CMK (cell line): ENCODE measurements at regions not wholly inside any gene's neighbourhood (a gene's known extent, or its start where the extent isn't known, plus 50 kb on each side); places are given as distances from the start of the nearest gene placed in this dataset.
"Not testable (repeated sequence)": the region's sequence is repeated elsewhere in the genome, so short reads cannot be mapped to it uniquely, and the experiment has no call there.

ENCODE experiments used
- DNase-seq: peaks from one replicate; pipeline ENCODE4 v3.0.0-alpha.2; 2010; ENCODE audit warnings: low read depth

DNA sequence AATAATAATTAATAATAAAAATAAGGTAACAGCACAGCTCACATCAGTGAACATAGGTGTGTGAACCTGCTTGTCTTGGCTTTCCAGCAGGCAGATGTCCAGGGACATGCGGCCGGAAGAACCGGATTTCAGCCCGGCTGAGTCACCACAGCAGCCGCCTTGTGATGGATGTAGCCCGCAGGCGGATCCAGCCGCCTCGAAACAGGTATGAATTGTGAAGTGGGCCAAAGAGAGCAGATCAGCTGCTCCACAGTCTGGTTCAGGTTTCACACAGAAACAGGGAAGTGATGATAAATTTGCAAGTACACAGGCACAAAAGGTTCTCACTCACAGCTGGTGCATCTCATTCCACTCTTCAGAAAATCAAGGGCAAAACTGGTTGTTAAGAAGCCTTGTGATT lies 55.1 kb downstream of the ID4 start:
- DNase-seq: no peak

DNA sequence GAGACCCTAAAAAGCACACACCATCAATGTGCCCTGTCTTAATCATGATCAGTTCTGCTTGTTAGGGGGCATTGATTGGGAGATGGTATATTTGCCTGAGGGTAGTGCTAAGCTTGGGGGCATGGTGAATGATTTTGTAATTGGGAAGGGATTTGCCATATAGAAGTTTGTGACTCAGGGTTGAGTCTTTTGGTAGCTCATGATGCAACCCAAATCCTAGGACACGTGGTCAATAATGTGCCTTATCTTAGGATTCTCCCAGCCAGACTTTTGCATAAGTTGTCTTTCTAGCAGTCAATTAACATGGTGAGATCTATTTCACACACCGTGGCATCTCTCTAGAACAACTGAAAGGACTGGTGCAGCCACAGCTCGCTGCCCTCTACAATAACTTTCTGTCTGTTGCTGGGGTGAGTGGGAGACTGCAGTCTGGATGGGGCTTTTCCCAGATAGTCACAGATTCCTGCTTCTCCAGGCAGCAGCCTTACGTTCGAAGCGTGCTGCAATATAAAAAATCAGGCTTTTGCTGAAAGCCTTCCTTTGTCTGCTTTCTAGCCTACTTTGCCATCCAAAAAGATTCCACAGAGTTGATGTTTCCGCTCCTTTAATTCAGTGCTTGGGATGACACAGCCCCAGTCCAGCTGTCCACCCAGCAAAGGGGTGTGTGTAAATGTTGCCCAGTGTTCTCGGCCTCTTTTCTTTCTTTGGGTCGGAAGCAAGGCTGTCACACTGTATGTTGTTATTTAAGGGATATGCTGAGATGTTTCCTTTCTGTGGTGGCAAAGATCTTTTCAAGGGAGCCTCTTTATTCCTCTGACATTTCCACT lies 58.9 kb downstream of the ID4 start:
- no peak for DNase-seq

GRCh38 chr6:19896693-19897010 lies 59.5 kb downstream of the ID4 start:
- no peak for DNase-seq

GRCh38 chr6:19898141-19898740 lies 61.1 kb downstream of the ID4 start:
- no peak for DNase-seq

GRCh38 chr6:19902201-19902600 lies 65.0 kb downstream of the ID4 start:
- DNase-seq: no peak

GRCh38 chr6:19904408-19904807 lies 67.2 kb downstream of the ID4 start:
- not testable (repeated sequence) for DNase-seq

- no peak for DNase-seq
Measured at GRCh38 chr6:19905584-19905983, 68.4 kb downstream of the ID4 start.

DNA sequence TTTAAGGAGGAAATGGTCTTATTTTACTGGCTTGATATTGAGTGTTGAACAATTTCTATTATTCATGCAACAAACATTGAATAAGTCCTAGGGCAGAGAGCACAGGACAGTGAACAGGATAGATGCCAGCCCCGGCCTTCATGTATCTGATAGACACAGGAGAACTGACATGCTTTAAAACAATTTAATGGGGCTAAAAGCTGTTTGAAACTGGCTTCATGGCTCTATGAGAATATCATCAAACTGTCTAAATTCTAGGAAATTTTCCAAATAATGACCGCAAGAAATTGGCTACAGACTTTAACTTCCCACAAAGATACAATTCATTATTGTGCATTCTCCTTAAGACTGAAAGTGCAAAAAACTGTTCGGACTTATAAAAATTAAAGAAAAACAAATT lies 69.0 kb downstream of the ID4 start:
- no peak for DNase-seq

DNA sequence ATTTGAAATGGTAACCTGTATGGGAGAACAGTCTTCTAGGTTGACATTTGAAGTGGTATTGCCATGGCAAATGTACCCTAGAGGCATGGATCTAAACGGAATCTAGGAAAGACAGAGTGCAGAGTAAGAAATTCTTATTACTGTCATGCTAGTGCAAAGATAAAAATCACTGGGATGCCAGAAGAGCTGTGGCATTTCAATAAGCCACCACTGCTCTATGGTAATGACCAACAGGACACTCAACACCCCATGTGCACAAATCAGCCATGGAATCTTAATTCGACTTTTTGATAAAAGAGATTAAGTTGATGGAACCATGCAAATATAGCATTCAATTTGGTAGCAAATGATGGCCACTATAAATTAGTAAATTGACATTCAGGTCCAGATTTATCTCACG lies 74.1 kb downstream of the ID4 start:
- DNase-seq: no peak

DNA sequence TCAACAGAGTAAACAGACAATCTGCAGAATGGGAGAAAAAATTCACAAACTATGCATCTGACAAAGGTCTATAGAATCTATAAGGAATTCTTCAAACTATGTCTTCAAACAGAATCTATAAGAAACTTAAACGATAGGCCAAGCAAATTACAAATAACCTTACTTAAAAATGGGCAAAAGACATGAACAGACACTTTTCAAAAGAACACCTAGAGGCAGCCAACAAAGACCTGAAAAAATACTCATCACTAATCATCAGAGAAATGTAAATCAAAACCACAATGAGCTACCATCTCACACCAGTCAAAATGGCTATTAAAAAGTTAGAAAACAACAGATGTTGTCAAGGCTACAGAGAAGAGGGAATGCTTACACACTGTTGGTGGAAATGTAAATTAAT lies 81.3 kb downstream of the ID4 start:
- no peak for DNase-seq

- no peak for DNase-seq
Measured at GRCh38 chr6:19921786-19922185, 84.6 kb downstream of the ID4 start.

- DNase-seq: no peak
Measured at GRCh38 chr6:19925533-19925932, 88.4 kb downstream of the ID4 start.

- DNase-seq: no peak
Measured at GRCh38 chr6:19928461-19928860, 91.3 kb downstream of the ID4 start.

DNA sequence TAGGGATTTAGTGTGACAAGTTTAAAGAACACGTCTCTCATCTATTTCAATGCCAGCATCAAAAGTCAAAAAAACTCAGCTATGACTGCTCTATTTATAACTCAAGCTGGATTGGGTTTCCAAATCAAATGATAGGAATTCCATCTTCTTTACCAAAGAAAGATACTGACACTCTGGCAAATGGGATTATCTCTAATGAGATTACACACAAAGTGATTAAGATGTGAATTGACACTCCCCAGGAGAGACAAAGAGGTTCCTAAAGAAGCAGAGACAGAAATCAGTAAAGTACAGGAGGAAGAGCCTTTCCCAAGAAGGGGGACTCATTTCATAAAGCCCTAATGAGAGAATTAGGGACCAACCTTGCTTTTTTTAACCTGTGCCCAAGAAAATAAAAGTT lies 92.1 kb downstream of the ID4 start:
- DNase-seq: no peak

DNA sequence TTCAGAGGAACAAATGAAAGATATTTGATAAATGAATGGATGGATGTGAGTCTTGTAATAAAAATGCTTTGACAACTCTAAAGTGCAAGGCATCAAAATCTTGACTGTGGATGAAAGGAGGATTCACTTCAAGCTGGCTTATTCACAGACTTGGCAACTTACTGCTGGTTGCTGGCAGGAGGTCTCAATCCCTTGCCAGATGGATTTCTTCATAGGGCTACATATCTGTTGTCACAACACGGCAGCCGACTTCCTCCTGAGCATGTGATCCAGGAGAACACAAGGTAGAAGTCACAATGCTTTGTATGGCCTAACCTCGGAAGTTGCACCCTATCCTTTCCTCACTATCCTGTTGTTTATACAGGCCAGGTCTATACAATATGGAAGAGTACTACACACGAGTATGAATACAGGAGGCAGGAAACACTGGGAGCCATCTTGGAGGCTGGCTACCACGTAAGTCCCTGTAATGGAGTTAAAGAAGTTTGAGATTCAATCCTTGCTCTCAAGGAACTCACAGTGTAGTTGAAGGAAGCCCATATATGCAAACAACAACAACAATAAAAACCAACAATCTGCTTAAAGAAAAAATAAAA lies 97.9 kb downstream of the ID4 start:
- no peak for DNase-seq

GRCh38 chr6:19939321-19939720 lies 102.2 kb downstream of the ID4 start:
- not testable (repeated sequence) for DNase-seq

DNA sequence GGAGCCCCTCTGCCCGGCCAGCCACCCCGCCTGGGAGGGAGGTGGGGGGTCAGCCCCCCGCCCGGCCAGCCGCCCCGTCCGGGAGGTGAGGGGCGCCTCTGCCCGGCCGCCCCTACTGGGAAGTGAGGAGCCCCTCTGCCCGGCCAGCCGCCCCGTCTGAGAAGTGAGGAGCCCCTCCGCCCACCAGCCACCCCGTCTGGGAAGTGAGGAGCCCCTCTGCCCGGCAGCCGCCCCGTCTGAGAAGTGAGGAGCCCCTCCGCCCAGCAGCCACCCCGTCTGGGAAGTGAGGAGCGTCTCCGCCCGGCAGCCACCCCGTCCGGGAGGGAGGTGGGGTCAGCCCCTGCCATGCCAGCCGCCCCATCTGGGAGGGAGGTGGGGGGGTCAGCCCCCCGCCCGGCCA lies 102.8 kb downstream of the ID4 start:
- DNase-seq: not testable (repeated sequence)

DNA sequence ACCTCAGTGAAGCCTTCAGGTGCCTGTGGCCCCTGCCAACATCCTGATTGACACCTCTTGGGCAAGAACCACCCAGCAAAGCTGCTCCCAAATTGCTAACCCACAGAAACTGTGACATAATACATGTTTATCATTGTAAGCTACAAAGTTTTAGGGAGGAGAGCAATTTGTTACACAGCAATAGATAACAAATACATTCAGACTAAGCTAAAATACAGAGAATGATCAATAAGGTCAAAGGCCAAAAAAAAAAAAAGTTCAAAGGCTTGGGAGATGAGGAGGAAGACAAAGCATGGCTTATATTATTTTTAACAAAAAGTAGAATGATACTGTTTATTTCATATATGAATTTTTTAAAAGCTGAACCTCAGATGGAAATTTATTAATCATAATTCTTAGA lies 105.9 kb downstream of the ID4 start:
- no peak for DNase-seq

DNA sequence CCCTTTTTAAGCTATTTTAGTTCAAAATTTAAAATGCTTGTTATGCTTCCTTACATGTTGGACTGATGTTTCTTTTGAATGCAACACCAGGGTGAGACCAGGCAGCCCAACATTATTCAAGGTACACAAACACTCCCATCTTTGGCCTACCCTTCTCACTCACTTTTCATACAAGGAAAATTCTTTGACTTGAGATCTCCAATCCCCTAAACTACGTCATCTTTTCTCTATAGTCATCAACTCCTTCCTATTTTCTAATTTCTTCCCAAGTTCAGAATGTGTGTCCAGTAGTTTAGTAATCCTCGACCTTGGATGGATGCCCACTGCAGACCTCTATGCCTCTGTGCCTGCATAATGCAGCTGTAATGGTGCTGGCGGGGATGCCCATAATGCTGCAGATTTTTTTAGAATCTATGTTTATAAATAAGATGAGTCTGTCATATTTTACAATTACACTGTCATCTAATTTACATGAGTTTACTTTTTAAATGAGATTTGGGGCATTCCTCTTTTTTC lies 108.7 kb downstream of the ID4 start:
- no peak for DNase-seq

GRCh38 chr6:19949155-19949554 lies 112.0 kb downstream of the ID4 start:
- no peak for DNase-seq

- peak; percentile 30 for DNase-seq
Measured at GRCh38 chr6:19964115-19964514, 126.9 kb downstream of the ID4 start.

DNA sequence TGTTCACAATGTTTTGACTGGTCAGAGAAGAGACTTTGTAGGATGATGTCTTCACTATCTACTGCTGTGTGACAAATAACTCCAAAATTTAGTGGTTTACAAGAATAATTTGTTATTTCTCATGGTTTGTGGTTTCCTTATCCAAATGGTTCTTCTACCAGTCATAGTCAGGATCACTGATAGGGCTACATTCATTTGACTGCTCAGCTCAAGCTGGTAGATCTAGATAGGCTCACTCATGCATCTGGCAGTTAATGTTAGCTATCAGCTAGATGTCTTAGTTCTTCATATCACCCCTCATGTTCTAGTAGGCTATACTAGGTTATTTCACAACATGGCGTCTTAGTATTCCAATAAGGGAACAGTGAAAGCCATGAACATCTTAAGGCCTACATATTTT lies 131.0 kb downstream of the ID4 start:
- peak; percentile 87 for DNase-seq

- no peak for DNase-seq
Measured at GRCh38 chr6:19972221-19972620, 135.1 kb downstream of the ID4 start.
